ENCODE measurements at regions not wholly inside any gene's neighbourhood (a gene's known extent, or its start where the extent isn't known, plus 50 kb on each side); places are given as distances from the start of the nearest gene placed in this dataset.

DNA sequence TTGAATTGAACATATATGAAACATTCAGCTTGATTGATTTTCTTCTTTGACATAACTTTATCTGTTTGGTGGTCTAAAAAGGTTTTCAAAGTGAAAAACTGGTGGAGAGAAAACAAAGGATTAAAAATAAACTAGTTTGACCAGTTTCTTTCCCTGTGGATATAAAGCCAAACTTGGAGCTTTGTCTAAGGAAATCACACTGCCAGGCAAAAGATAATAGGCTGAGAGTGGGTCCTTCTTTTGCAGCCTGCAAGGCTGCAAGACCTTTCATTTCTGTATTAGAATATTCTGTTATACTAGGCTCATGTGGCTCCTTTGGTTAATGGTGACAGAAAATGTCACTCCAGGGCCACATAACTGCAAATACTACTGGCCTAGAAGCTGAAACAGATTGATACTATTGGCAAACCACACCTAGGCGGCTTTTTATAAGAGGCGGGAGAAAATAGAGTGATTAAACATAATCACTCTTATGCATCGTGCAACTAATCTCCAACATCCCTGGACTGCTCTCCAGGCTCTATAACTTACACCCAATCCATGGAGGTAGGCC is 129.1 kb upstream of the ZNF462 start:
- no peak for DNase-seq
- Histone ChIP-seq H3K27ac (ENCODE audit: low read depth in 2 of 2, low read length in 2 of 2) (no peak overlapping the region), H3K4me3 (ENCODE audit: low read length in 3 of 3) (no peak overlapping the region), H3K27me3 (ENCODE audit: control insufficient read depth, insufficient read depth, low read length) (no peaks in the 10 kb centered on the region), H3K9me3 (ENCODE audit: control insufficient read depth in 2 of 3, insufficient read depth in 1 of 3, low read length in 3 of 3) (no peaks in the 10 kb centered on the region), H3K9ac (ENCODE audit: low read length in 3 of 3) (no peak overlapping the region), H3K4me1 (ENCODE audit: control insufficient read depth in 2 of 3, insufficient read depth in 2 of 3, low read depth in 1 of 3, low read length in 3 of 3) (no peaks in the 10 kb centered on the region), H3K36me3 (ENCODE audit: control insufficient read depth in 2 of 3, insufficient read depth in 3 of 3, low read length in 3 of 3) (no peaks in the 10 kb centered on the region)
- no peak for FAIRE-seq
- intact Hi-C loops (cut with DNase I) = no loop called here
- TF ChIP-seq, protein P1, sequence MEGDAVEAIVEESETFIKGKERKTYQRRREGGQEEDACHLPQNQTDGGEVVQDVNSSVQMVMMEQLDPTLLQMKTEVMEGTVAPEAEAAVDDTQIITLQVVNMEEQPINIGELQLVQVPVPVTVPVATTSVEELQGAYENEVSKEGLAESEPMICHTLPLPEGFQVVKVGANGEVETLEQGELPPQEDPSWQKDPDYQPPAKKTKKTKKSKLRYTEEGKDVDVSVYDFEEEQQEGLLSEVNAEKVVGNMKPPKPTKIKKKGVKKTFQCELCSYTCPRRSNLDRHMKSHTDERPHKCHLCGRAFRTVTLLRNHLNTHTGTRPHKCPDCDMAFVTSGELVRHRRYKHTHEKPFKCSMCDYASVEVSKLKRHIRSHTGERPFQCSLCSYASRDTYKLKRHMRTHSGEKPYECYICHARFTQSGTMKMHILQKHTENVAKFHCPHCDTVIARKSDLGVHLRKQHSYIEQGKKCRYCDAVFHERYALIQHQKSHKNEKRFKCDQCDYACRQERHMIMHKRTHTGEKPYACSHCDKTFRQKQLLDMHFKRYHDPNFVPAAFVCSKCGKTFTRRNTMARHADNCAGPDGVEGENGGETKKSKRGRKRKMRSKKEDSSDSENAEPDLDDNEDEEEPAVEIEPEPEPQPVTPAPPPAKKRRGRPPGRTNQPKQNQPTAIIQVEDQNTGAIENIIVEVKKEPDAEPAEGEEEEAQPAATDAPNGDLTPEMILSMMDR (IDR thresholded peaks at IDR 0.05; ENCODE audit: borderline replicate concordance, extremely low read depth, insufficient read depth) = no peak

DNA sequence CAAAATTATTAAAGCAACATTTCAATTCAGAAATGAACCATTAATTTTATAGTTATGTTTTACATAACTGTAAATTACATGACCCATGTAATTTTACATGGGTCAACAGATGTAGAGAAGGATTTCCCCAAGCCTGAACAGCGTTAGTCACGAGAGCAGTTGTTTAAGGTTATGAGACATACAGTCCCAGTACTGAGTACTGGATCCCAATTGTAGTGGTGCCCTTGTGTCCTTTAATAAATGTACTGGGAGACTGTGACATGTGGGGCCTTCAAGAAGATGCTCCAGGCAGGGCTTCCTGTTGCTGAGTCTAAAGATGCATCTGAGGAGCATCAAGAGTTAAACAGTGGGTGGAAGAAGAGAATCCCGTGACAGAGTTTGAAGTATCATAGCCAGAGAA is 125.5 kb upstream of the ZNF462 start:
- Histone ChIP-seq H3K9me3 (ENCODE audit: control insufficient read depth in 2 of 3, insufficient read depth in 1 of 3, low read length in 3 of 3) (no peaks in the 10 kb centered on the region), H3K4me1 (ENCODE audit: control insufficient read depth in 2 of 3, insufficient read depth in 2 of 3, low read depth in 1 of 3, low read length in 3 of 3) (no peaks in the 10 kb centered on the region), H3K36me3 (ENCODE audit: control insufficient read depth in 2 of 3, insufficient read depth in 3 of 3, low read length in 3 of 3) (no peaks in the 10 kb centered on the region), H3K27ac (ENCODE audit: low read depth in 2 of 2, low read length in 2 of 2) (no peak overlapping the region), H3K4me3 (ENCODE audit: low read length in 3 of 3) (no peak overlapping the region), H3K27me3 (ENCODE audit: control insufficient read depth, insufficient read depth, low read length) (no peaks in the 10 kb centered on the region), H3K9ac (ENCODE audit: low read length in 3 of 3) (no peak overlapping the region)
- intact Hi-C loops (cut with DNase I) = no loop called here
- FAIRE-seq (no peak), DNase-seq (no peak)
- TF ChIP-seq, protein P1 (IDR thresholded peaks at IDR 0.05; ENCODE audit: borderline replicate concordance, extremely low read depth, insufficient read depth) = no peak

DNA sequence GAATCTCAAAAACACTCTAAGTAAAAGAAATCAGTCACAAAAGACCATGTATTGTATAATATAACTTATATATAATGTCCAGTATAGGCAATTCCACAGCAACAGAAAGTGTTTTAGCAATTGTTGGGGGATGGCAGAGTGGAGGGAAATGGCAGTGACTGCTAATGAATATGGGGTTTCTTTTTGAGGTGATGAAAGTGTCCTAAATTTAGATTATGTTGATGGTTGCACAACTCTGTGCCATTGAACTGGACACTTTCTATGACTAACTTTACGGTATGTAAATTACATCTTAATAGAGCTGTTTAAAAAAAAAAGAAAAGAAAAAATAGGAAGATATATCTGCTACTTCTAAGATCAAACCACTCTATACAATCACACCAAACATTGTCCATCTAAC is 124.9 kb upstream of the ZNF462 start:
- no peak overlapping the region for H3K4me3 ChIP-seq (ENCODE audit: low read length in 3 of 3)
- DNase-seq = no peak
- no peaks in the 10 kb centered on the region for H3K4me1 ChIP-seq (ENCODE audit: control insufficient read depth in 2 of 3, insufficient read depth in 2 of 3, low read depth in 1 of 3, low read length in 3 of 3)
- intact Hi-C loops (cut with DNase I) = no loop called here
- H3K9ac ChIP-seq (ENCODE audit: low read length in 3 of 3) = no peak overlapping the region
- H3K36me3 ChIP-seq (ENCODE audit: control insufficient read depth in 2 of 3, insufficient read depth in 3 of 3, low read length in 3 of 3) = no peaks in the 10 kb centered on the region
- no peak for FAIRE-seq
- H3K9me3 ChIP-seq (ENCODE audit: control insufficient read depth in 2 of 3, insufficient read depth in 1 of 3, low read length in 3 of 3) = no peaks in the 10 kb centered on the region
- H3K27ac ChIP-seq (ENCODE audit: low read depth in 2 of 2, low read length in 2 of 2) = no peak overlapping the region
- no peaks in the 10 kb centered on the region for H3K27me3 ChIP-seq (ENCODE audit: control insufficient read depth, insufficient read depth, low read length)
- TF ChIP-seq, protein P1 (IDR thresholded peaks at IDR 0.05; ENCODE audit: borderline replicate concordance, extremely low read depth, insufficient read depth) = no peak

DNA sequence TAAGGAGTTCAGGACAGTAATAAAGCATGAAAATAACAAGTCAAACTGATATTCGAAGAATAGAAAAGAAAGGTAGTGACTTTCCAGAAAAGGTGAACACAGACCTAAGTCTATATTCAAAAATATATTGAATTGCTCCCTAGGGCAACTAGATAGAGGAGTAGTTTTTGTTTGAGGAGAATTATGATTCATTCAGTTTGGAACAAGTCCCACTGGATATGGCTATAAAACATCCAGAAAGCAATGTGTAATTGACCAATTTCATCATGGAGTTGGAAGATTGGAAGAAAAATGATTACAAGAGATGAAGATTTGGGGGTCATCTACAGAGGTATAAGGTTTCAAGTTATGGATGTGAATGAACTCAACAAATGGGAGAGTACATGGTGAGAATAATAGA is 117.5 kb upstream of the ZNF462 start:
- H3K36me3 ChIP-seq (ENCODE audit: control insufficient read depth in 2 of 3, insufficient read depth in 3 of 3, low read length in 3 of 3) = no peaks in the 10 kb centered on the region
- H3K4me3 ChIP-seq (ENCODE audit: low read length in 3 of 3) = no peak overlapping the region
- DNase-seq = no peak
- FAIRE-seq = no peak
- H3K9me3 ChIP-seq (ENCODE audit: control insufficient read depth in 2 of 3, insufficient read depth in 1 of 3, low read length in 3 of 3) = no peaks in the 10 kb centered on the region
- H3K9ac ChIP-seq (ENCODE audit: low read length in 3 of 3) = no peak overlapping the region
- no peaks in the 10 kb centered on the region for H3K4me1 ChIP-seq (ENCODE audit: control insufficient read depth in 2 of 3, insufficient read depth in 2 of 3, low read depth in 1 of 3, low read length in 3 of 3)
- no peak overlapping the region for H3K27ac ChIP-seq (ENCODE audit: low read depth in 2 of 2, low read length in 2 of 2)
- intact Hi-C loops (cut with DNase I) = no loop called here
- TF ChIP-seq, protein P1 (IDR thresholded peaks at IDR 0.05; ENCODE audit: borderline replicate concordance, extremely low read depth, insufficient read depth) = no peak
- H3K27me3 ChIP-seq (ENCODE audit: control insufficient read depth, insufficient read depth, low read length) = no peaks in the 10 kb centered on the region

Data from kidney (tissue), 13 donors.